ENCODE measurements at regions not wholly inside any gene's neighbourhood (a gene's known extent, or its start where the extent isn't known, plus 50 kb on each side); places are given as distances from the start of the nearest gene placed in this dataset.

DNA sequence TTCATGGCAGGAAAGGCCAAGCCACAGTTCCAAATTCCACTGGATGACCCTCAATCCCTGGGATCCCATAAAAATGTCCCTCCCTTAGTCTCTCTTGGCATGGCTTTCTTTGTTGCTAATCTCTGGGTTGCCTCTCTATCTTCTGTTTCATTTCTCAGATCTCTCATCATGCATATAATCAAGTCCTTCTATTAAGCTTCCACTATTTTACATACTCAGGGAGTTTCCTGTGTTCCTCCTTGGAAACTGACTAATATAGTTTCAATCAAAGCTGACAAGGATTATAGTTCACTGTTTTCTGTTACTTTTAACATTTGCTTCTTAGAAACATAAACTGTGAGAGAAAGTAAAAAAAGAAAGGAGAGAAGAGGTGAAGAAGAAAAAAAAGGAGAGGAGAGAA lies 113.8 kb upstream of the COL8A1 start:
- TF ChIP-seq, protein P1, sequence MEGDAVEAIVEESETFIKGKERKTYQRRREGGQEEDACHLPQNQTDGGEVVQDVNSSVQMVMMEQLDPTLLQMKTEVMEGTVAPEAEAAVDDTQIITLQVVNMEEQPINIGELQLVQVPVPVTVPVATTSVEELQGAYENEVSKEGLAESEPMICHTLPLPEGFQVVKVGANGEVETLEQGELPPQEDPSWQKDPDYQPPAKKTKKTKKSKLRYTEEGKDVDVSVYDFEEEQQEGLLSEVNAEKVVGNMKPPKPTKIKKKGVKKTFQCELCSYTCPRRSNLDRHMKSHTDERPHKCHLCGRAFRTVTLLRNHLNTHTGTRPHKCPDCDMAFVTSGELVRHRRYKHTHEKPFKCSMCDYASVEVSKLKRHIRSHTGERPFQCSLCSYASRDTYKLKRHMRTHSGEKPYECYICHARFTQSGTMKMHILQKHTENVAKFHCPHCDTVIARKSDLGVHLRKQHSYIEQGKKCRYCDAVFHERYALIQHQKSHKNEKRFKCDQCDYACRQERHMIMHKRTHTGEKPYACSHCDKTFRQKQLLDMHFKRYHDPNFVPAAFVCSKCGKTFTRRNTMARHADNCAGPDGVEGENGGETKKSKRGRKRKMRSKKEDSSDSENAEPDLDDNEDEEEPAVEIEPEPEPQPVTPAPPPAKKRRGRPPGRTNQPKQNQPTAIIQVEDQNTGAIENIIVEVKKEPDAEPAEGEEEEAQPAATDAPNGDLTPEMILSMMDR (IDR thresholded peaks at IDR 0.05), result no peak
- TF ChIP-seq POLR2A (IDR thresholded peaks at IDR 0.05), result no peak
- no peak for TF ChIP-seq POLR2AphosphoS5 (IDR thresholded peaks at IDR 0.05)
- no peak for TF ChIP-seq EP300 (IDR thresholded peaks at IDR 0.05)
- Histone ChIP-seq H3K36me3 (no peaks in the 10 kb centered on the region), H3K27me3 (no peaks in the 10 kb centered on the region), H3K4me1 (no peaks in the 10 kb centered on the region), H3K9me3 (no peaks in the 10 kb centered on the region), H3K27ac (no peak overlapping the region), H3K4me3 (no peak overlapping the region)
- no peak for DNase-seq
- intact Hi-C loops (cut with DNase I; ENCODE audit: low total_unique reads), result no loop called here

DNA sequence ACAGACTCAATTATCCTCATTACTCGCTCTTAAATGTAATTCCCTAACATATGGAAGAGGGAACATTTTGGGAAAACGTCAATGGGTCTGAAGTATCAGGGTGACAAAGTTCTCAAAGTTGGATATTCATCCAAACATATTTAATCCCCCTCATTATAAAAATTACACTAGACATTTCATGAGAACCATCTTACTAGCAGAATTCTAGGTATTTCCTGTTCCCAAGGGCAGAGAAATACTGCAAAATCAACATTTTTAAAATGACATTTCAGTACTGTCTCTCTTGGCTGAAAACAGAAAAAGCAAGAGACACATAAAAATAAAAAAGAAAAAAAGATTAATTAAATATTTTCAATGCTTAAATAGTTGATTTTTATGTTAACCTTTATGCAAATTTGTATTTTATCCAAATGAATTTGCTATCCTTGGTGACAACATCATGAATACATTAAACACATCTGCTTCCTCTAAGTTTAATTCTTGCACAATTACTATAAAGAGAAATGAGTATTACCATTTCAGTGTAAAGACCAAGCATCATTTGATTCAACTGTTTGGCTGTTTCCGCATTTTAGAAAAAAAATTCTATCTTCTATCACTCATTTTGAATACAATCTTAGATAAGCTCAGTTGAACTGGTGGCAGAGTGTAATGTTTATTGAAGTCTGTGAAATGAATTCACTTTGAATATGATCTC lies 114.8 kb upstream of the COL8A1 start:
- H3K9me3 ChIP-seq, result no peaks in the 10 kb centered on the region
- whole genome bisulfite sequencing, 5 donors, result 77 to 85% (median 85%) methylated on average over 3 of the region's 3 CpGs
- no peak overlapping the region for H3K27ac ChIP-seq
- DNase-seq, result no peak
- no peak overlapping the region for H3K4me3 ChIP-seq
- no peaks in the 10 kb centered on the region for H3K36me3 ChIP-seq
- H3K4me1 ChIP-seq, result no peaks in the 10 kb centered on the region
- TF ChIP-seq, protein P1 (IDR thresholded peaks at IDR 0.05), result no peak
- TF ChIP-seq POLR2A (IDR thresholded peaks at IDR 0.05) (no peak), POLR2AphosphoS5 (IDR thresholded peaks at IDR 0.05) (no peak), EP300 (IDR thresholded peaks at IDR 0.05) (no peak)
- intact Hi-C loops (cut with DNase I; ENCODE audit: low total_unique reads), result no loop called here
- no peaks in the 10 kb centered on the region for H3K27me3 ChIP-seq

DNA sequence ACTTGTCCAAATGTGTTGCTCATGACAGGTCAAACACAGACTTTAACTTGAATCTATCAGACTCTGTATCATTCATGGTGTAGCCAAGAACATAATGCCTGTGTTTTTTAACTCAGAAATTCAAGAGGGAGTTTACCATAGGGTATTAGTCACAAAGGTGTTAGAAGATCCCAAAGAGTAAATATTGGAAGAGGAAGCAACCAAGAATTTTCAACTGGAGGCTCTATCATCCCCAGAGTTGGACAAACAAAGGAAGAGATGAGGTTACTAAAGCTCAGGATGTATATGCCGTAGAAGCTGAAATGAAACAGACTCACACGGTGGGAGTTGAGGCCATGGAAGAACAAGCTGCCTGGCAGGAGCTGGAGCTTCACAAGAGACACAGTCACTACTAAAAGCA lies 116.2 kb upstream of the COL8A1 start:
- intact Hi-C loops (cut with DNase I; ENCODE audit: low total_unique reads), result no loop called here
- Histone ChIP-seq H3K27ac (no peak overlapping the region), H3K36me3 (no peaks in the 10 kb centered on the region), H3K27me3 (no peaks in the 10 kb centered on the region), H3K4me1 (no peaks in the 10 kb centered on the region), H3K9me3 (no peaks in the 10 kb centered on the region), H3K4me3 (no peak overlapping the region)
- DNase-seq, result no peak
- no peak for TF ChIP-seq EP300 (IDR thresholded peaks at IDR 0.05)
- no peak for TF ChIP-seq POLR2AphosphoS5 (IDR thresholded peaks at IDR 0.05)
- no peak for TF ChIP-seq POLR2A (IDR thresholded peaks at IDR 0.05)
- TF ChIP-seq, protein P1 (IDR thresholded peaks at IDR 0.05), result no peak
- 70 to 77% (median 72%) methylated on average over 2 of the region's 2 CpGs for WGBS, 5 donors

DNA sequence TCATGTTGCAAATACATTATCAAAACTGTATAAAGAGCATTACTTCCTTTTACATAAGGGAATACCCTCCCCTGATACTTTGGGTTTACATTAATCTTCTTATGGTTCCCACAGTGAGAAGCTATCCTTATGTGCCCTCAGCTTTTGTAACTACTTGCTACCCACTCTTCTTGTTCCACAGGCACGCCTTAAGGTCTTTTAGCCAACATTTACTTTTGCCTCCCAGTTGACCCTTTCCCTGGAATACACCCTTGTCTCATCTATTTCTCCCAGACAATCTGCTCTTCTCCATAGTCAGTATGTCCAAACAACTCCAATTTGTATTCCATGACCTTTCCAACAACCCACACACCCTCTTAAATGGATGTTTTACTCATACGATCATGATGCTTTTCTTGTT lies 116.8 kb upstream of the COL8A1 start:
- intact Hi-C loops (cut with DNase I; ENCODE audit: low total_unique reads), result no loop called here
- no peak for DNase-seq
- Histone ChIP-seq H3K4me1 (no peaks in the 10 kb centered on the region), H3K9me3 (no peaks in the 10 kb centered on the region), H3K36me3 (no peaks in the 10 kb centered on the region), H3K27ac (no peak overlapping the region), H3K27me3 (no peaks in the 10 kb centered on the region), H3K4me3 (no peak overlapping the region)
- 74 to 84% (median 80%) methylated on average over 2 of the region's 2 CpGs for WGBS, 5 donors
- TF ChIP-seq EP300 (IDR thresholded peaks at IDR 0.05), result no peak
- no peak for TF ChIP-seq POLR2AphosphoS5 (IDR thresholded peaks at IDR 0.05)
- TF ChIP-seq, protein P1 (IDR thresholded peaks at IDR 0.05), result no peak
- no peak for TF ChIP-seq POLR2A (IDR thresholded peaks at IDR 0.05)

Measured in stomach (tissue), 8 donors.